ENCODE measurements at regions not wholly inside any gene's neighbourhood (a gene's known extent, or its start where the extent isn't known, plus 50 kb on each side); places are given as distances from the start of the nearest gene placed in this dataset.
A peak's percentile ranks its signal among the peaks of the same experiment; 100 is the strongest.
"Not testable (repeated sequence)": the region's sequence is repeated elsewhere in the genome, so short reads cannot be mapped to it uniquely, and the experiment has no call there.

DNA sequence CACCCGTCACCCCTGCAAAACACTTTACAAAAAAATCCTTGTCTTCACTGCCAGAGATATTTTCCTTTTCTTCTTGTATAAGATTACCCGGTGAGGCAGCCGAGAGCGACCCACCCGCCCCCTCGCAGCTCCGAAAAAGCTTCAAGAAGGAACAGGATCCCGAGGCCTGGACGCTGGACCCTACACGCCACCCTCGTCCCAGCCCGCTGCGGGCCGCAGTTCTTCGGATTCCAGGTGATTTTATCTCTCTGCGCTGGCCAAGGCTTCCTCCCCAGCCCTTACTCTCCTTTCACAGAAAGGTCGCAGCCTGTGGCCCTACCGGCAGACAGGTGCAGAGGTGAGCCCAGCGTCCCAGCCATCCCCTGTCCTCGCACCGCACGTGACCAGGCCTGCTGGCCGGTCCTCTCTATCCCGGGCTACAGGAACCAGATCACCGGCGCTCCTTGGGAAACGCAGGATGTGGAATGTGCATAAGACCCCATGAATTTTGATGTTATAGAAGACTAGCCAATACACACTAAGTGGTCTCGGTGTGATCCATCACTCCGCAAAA lies 2993.5 kb upstream of the TEKT4 start:
- not testable (repeated sequence) for H3K4me3 ChIP-seq (ENCODE audit: control insufficient read depth, low read depth, low read length); DNase-seq (ENCODE audit: low read depth)

DNA sequence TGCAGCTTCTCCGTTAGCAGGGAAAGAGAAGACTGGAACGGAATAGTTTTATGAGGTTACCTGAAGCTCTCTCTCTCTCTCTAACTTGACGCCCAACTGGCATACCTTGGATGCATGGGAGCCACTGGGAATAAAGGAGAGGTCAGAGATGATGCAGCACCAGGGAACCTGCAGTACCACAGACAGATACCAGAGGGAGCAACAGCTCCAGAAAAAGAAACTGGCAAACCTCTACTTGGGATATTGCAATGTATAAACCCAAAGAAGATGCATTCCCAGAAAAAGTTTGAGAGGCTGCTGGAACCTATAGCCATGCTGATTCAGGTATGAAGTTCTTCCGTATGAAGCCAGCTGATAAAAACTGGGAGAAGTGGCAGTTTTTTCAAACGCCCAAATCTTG lies 2976.1 kb upstream of the TEKT4 start:
- not testable (repeated sequence) for DNase-seq (ENCODE audit: low read depth); H3K4me3 ChIP-seq (ENCODE audit: control insufficient read depth, low read depth, low read length)
- TF ChIP-seq, protein P1, sequence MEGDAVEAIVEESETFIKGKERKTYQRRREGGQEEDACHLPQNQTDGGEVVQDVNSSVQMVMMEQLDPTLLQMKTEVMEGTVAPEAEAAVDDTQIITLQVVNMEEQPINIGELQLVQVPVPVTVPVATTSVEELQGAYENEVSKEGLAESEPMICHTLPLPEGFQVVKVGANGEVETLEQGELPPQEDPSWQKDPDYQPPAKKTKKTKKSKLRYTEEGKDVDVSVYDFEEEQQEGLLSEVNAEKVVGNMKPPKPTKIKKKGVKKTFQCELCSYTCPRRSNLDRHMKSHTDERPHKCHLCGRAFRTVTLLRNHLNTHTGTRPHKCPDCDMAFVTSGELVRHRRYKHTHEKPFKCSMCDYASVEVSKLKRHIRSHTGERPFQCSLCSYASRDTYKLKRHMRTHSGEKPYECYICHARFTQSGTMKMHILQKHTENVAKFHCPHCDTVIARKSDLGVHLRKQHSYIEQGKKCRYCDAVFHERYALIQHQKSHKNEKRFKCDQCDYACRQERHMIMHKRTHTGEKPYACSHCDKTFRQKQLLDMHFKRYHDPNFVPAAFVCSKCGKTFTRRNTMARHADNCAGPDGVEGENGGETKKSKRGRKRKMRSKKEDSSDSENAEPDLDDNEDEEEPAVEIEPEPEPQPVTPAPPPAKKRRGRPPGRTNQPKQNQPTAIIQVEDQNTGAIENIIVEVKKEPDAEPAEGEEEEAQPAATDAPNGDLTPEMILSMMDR (conservative IDR thresholded peaks at IDR 0.05; ENCODE audit: control insufficient read depth, insufficient read depth, low read depth, low read length), result peak; percentile 24

DNA sequence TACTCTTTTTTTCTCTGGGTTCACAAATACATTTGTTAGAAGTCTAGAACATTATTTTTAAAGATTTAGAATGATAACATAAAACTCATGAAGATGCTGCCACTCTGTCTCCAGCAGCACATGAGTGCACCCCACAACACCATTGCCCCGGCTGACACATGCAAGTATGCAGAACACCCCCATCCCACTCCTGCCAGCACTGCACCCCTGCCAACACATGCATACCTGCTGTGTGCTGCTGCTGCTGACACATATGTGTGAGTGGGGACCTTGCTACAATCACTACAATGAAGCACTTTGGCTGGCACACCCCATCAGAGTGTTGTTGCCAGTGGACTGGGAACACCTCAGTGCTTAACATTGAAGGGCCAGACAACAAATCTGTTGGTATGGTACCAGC lies 2953.6 kb upstream of the TEKT4 start:
- DNase-seq (ENCODE audit: low read depth); H3K4me3 ChIP-seq (ENCODE audit: control insufficient read depth, low read depth, low read length): not testable (repeated sequence)
